Panc1 (cell line): ENCODE measurements at regions not wholly inside any gene's neighbourhood (a gene's known extent, or its start where the extent isn't known, plus 50 kb on each side); places are given as distances from the start of the nearest gene placed in this dataset.

Experiments used
- CTCF ChIP-seq: fragments of 450-650 bp; IDR thresholded peaks from 2 replicates; pipeline ENCODE4 v1.5.1; 2017; ENCODE audit warnings: mild to moderate bottlenecking
- POLR2AphosphoS5 ChIP-seq: IDR thresholded peaks from 2 replicates; pipeline ENCODE4 v1.6.1; 2012; ENCODE audit warnings: mild to moderate bottlenecking, low read depth, low read length, moderate library complexity
- SIN3A ChIP-seq: IDR thresholded peaks from 2 replicates; pipeline ENCODE4 v1.6.1; 2012; ENCODE audit warnings: low read depth, mild to moderate bottlenecking, low read length, moderate library complexity, borderline replicate concordance; ENCODE audit not compliant: insufficient read depth
- TCF7L2 ChIP-seq: IDR thresholded peaks from 2 replicates; pipeline ENCODE4 v1.6.1; 2011; ENCODE audit warnings: mild to moderate bottlenecking, low read depth, low read length, inconsistent platforms
- TF ChIP-seq, protein P1 (sequence below), 2 experiments: IDR thresholded peaks; 2 replicates each; pipeline ENCODE4 v1.6.1; 2011 to 2012; ENCODE audit warnings: low read depth in 2 of 2, control low read depth in 1 of 2, low read length in 1 of 2, mild to moderate bottlenecking in 1 of 2, moderate library complexity in 1 of 2; ENCODE audit not compliant: insufficient read depth in 1 of 2

DNA sequence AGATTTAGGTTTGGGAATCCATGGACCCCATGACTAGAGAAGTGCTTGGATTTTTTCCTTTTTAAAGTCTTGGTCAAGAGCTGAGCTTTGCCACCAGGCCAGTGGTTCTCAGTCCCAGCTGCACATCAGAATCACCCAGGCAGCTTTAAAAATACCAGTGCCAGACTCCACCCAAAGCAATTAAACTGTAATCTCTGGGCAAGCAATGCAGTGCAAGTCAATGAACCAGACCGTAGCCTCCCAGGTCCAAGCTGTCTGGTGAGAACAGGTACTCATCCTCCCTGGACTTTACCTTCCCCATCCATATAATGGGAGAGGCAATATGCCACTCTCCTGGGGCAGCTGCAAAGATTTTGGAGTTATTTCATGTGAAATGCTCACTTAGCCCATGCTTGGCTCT, 223.1 kb upstream of the CDH5 start:
- no peak for TF ChIP-seq CTCF
- TF ChIP-seq, protein P1, sequence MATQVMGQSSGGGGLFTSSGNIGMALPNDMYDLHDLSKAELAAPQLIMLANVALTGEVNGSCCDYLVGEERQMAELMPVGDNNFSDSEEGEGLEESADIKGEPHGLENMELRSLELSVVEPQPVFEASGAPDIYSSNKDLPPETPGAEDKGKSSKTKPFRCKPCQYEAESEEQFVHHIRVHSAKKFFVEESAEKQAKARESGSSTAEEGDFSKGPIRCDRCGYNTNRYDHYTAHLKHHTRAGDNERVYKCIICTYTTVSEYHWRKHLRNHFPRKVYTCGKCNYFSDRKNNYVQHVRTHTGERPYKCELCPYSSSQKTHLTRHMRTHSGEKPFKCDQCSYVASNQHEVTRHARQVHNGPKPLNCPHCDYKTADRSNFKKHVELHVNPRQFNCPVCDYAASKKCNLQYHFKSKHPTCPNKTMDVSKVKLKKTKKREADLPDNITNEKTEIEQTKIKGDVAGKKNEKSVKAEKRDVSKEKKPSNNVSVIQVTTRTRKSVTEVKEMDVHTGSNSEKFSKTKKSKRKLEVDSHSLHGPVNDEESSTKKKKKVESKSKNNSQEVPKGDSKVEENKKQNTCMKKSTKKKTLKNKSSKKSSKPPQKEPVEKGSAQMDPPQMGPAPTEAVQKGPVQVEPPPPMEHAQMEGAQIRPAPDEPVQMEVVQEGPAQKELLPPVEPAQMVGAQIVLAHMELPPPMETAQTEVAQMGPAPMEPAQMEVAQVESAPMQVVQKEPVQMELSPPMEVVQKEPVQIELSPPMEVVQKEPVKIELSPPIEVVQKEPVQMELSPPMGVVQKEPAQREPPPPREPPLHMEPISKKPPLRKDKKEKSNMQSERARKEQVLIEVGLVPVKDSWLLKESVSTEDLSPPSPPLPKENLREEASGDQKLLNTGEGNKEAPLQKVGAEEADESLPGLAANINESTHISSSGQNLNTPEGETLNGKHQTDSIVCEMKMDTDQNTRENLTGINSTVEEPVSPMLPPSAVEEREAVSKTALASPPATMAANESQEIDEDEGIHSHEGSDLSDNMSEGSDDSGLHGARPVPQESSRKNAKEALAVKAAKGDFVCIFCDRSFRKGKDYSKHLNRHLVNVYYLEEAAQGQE (IDR thresholded peaks at IDR 0.05; ENCODE audit: insufficient read depth in 1 of 2, low read depth in 2 of 2, low read length in 1 of 2), result no peak
- no peak for TF ChIP-seq POLR2AphosphoS5
- no peak for TF ChIP-seq SIN3A
- no peak for TF ChIP-seq TCF7L2
